GM19324 (cell line): ENCODE measurements at regions not wholly inside any gene's neighbourhood (a gene's known extent, or its start where the extent isn't known, plus 50 kb on each side); places are given as distances from the start of the nearest gene placed in this dataset.

ENCODE experiments used
- ATAC-seq: cut with Tn5 transposase; IDR thresholded peaks from one replicate; pipeline ENCODE4 v1.9.1; 2021; ENCODE audit warnings: mild to moderate bottlenecking, moderate library complexity; ENCODE audit not compliant: unreplicated experiment, low FRiP score

DNA sequence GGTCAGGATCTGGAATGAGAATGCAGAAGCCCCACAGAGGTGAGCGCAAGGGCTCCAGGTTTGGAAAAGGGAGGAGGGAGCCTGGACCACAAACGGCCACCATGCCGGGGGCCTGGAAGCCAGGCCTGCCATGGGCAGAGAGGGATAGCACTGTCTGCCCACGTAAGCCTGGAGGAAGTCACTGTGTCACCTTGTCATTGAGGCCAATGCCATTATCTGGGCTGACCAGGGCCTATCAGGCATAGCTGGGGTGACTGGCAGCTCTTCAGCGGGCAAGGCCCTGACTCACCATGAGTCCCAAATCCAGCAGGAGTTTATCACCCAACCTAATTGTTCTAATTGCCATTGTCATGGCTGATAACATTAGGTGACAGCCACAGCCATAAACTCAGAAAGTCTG lies 84.6 kb downstream of the MATN1 start:
- no peak for ATAC-seq

GRCh38 chr1:30638086-30638485 lies 85.3 kb downstream of the MATN1 start:
- no peak for ATAC-seq

DNA sequence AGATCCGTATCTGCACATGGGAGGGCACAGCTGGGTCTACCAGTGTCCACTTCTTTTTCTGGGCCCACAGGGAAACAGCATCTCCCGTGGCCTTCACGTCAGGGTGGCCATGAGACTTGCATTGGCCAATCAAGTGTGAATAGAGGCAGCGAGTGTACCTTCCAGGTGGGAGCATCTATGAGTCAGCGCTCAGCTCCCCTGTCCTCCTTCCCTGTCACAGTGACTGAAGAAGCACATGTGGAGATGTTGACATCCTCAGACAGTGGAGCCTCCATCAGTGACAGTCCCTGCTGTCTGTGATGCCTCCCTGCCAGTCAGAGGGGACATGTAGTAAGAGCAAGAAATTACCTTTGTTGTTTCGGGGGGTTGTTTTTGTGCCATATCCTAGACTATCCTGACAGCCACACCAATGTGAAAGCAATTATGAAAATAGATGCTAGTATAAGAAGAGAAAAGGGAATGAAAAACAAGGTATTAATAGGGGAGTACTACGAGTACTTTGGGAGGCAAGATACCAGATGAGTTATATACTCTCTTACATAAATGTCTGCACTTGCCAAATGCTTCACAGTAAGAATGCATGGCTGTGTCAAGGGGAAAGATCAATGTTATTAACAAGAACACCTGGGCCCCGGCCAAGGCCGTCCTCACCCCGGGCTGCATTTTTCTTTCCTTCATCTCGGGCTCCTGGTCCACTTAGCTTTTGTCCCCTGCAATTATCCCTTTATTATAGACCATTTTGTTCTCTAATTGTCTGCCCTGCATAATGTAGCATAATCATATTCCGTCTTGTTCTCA lies 86.0 kb downstream of the MATN1 start:
- no peak for ATAC-seq

DNA sequence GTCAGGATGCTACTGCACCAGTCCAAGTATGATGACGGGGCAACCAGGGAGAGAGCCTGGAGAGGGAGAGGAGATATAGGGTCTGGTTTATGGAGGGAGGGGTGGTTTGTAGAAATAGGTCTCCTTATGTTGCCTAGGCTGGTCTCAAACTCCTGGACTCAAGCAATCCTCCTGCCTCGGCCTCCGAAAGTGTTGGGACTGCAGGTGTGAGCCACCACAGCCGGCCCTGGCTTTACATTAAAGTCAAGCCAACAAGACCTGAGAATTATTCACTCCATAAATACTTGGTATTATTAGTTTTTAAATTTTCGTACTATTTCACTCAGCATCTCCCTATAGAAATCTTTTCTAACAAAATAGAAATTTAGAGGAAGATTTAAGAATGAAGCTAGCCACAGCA lies 86.8 kb downstream of the MATN1 start:
- ATAC-seq: no peak

DNA sequence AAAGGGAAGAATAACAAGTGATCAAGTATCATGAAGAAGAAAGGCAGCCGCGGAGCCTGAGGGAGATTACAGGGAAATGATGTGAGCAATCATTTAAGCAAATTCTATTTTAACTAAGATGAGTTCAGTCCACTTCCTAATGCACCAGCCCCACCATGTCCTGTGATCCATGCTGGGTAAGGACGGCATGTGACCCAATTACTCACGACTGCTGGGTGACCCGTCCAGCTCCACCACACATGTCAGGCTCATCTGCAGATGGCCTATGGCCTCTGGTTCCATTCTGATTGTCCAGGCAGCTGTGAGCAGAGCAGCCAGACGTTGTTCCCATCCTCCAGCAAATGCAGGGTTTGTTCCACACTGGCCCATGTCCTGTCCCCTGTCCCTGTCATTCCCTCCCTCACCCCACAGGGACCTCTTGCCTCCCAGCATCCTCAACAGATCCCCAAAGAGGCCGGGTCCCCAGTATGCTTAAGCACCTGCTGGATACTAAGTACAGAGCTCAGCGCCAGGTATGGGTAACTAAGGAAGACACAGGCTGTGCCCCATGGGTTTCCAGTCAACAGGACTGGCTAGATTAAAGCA lies 87.9 kb downstream of the MATN1 start:
- no peak for ATAC-seq

DNA sequence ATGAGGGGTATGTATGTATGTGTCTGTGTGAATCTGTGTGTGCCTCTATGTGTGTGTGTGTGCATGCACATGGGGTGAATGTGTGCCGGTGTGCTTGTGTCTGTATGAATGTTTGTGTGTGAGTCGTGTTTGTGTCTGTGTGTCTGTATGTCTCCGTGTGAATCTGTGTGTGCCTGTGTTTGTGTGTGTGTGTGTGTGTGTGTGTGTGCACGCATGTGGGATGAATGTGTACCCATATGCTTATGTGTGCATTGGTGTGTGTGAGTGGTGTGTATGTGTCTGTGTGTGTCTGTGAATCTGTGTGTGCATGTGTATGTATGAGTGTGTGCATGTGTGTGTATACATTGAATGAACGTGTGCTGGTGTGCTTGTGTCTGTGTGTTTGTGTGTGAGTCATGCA lies 88.9 kb downstream of the MATN1 start:
- no peak for ATAC-seq

- ATAC-seq: no peak
Observed at GRCh38 chr1:30633294-30633693, 90.1 kb downstream of the MATN1 start.

DNA sequence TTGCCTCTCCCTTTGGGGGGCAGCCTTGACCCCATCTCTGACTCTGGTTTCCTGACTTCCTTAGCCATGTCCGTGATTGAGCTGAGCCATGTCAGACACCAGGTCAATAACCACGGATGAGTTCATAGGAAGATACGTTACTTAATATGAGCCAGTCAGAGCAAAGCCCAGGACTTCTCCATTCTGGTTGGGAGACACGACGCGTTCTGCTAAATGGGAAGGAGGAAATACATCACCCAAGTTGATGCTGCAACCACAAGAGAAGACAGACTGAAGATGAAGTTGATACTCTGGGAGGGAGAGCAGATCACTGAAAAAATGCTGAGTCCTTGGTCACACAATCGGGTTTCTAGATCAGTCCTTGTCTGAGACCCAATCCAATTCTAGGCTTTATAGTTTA lies 90.9 kb downstream of the MATN1 start:
- ATAC-seq: no peak

DNA sequence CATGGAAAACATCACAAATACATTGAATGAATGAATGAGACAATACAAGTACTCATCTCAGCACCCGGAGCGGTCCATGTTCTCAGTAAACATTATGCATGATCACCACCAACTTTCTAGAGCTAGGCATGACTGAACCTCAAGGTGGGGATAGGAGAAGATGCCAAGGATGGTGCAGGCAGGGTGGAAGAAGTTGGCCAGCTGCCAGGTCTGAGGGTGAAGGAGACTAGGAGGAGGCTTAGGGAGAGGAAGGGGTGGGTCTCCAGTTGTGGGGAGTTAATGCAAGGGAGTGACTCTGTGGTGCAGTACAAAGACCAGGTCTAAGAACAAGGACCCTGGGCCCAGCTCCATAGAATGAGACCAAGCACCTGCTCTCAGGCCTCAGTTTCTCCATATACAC lies 91.7 kb downstream of the MATN1 start:
- ATAC-seq: no peak

- ATAC-seq: no peak
Observed at GRCh38 chr1:30629501-30629900, 93.9 kb downstream of the MATN1 start.

DNA sequence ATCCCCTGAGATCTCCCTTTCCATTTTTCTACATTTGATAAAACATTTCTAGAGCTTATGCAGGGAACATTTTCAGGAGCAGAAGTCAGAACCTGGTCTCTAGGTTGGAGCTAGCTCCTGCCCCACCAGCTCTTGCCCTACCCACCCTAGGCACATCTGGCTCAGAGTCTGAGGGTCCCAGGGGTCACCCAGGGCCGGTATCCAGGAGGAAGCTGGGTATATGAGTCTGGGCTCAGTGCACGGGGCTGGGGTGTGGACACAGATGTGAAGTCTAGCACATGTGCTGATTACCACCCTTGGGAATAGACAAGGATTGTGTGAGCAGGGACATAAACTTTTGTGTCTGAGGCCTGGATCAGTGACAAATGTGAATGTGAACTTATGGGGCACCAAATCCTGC lies 95.4 kb downstream of the MATN1 start:
- no peak for ATAC-seq

- ATAC-seq: no peak
Observed at GRCh38 chr1:30627206-30627605, 96.2 kb downstream of the MATN1 start.

DNA sequence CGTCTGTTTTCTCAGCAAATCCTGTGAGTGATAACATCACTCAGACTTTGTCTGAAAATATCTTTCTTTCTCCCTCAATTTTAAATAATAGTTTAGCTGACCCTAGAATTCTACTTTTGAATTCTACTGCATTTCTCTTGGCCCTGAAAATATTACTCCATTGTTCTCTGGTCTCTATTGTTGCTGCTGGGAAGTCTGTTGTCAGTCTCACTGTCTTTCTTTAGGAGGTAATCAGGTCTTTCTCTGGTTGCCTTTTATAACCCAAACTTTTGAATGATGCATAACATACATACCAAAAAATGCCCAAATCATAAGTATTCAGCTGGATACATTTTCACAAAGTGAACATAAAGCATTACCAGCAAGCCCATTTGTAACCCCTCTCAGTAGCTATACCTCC lies 100.0 kb downstream of the MATN1 start:
- no peak for ATAC-seq

- ATAC-seq: no peak
Observed at GRCh38 chr1:30619619-30620018, 103.8 kb downstream of the MATN1 start.

GRCh38 chr1:30618335-30618747 lies 105.0 kb downstream of the MATN1 start:
- ATAC-seq: no peak

- no peak for ATAC-seq
Observed at GRCh38 chr1:30616759-30617158, 106.6 kb downstream of the MATN1 start.

GRCh38 chr1:30615816-30616590 lies 107.4 kb downstream of the MATN1 start:
- no peak for ATAC-seq

DNA sequence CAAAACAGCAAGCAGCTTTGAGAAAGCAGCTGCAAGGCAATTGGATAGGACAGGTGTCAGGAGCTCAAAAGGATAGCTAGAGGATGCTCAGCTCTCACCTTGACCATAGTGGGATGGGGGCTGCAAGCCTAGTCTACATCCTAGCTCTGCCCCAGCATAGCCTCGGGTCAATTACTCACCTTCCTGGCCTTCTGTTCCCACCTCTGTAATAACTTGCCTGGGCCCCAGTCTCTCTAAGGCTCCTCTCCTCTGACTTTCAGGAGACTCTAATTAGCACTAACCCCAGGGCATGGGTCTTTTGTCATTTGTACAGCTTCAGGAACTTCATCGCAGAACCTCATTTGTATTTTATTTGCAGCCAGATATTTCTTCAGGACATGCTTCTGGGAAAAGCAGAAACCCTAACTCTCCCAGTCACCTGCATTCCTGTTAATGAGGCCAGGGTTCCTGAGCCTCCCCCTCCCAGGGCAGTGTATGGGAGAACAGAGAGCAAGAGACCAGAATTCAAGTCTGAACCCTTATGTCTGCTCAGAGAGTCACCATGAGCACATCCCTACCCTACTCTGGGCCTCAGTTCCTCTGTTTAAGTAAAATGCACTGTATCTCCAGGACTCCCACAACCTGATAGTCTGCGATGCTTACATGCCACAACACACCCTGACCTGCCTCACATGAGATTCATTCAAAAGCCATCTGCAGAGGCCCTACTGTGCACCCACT lies 108.1 kb downstream of the MATN1 start:
- no peak for ATAC-seq

GRCh38 chr1:30613188-30613587 lies 110.2 kb downstream of the MATN1 start:
- ATAC-seq: no peak

DNA sequence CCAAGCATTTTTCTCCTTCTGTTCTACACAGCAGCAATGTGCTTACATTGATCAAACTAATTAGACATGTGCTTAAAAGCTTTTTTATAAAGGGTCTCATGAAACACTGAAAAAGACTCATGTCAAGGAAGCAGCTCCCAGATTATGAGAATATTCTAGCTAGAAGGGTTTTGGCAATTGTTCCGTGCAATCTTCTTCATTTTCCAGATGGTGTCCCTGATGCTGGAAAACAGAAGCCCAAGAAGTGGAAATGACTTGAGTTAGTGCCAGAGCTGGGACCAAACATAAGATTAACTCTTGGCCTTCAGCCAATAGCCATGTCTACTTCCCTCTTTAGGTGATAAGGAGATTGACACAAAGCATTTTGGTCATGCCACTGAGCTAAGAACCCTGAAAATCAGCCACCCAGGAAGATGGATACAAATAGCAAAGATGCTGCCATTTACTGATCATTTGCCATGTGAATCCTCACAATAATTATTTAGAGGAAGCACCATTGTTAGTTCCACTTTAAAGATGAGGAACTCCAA lies 110.8 kb downstream of the MATN1 start:
- ATAC-seq: no peak
